ENCODE measurements at regions not wholly inside any gene's neighbourhood (a gene's known extent, or its start where the extent isn't known, plus 50 kb on each side); places are given as distances from the start of the nearest gene placed in this dataset.
"Not testable (repeated sequence)": the region's sequence is repeated elsewhere in the genome, so short reads cannot be mapped to it uniquely, and the experiment has no call there.

GRCh38 chr2:89026296-89026695 is 334.8 kb downstream of the RPIA start:
- DNase-seq = not testable (repeated sequence)

GRCh38 chr2:89027115-89027514 is 335.6 kb downstream of the RPIA start:
- DNase-seq = not testable (repeated sequence)

- not testable (repeated sequence) for DNase-seq
These were observed 336.1 kb downstream of the RPIA start for GRCh38 chr2:89027536-89027935.

- DNase-seq = not testable (repeated sequence)
These were observed 337.8 kb downstream of the RPIA start for GRCh38 chr2:89029257-89029656.

GRCh38 chr2:89048138-89049066 is 356.9 kb downstream of the RPIA start:
- DNase-seq = not testable (repeated sequence)

GRCh38 chr2:89058616-89059015 is 367.1 kb downstream of the RPIA start:
- DNase-seq = not testable (repeated sequence)

GRCh38 chr2:89061174-89061573 is 369.7 kb downstream of the RPIA start:
- DNase-seq = not testable (repeated sequence)

GRCh38 chr2:89076771-89077170 is 385.3 kb downstream of the RPIA start:
- DNase-seq = not testable (repeated sequence)

- DNase-seq = not testable (repeated sequence)
These were observed 401.4 kb downstream of the RPIA start for GRCh38 chr2:89092911-89093310.

- DNase-seq = not testable (repeated sequence)
These were observed 403.6 kb downstream of the RPIA start for GRCh38 chr2:89095060-89095459.

GRCh38 chr2:89102587-89102986 is 411.1 kb downstream of the RPIA start:
- not testable (repeated sequence) for DNase-seq

GRCh38 chr2:89106369-89107019 is 415.0 kb downstream of the RPIA start:
- not testable (repeated sequence) for DNase-seq

GRCh38 chr2:89112434-89112833 is 421.0 kb downstream of the RPIA start:
- DNase-seq = not testable (repeated sequence)

- DNase-seq = not testable (repeated sequence)
These were observed 421.8 kb downstream of the RPIA start for GRCh38 chr2:89113286-89113685.

GRCh38 chr2:89129440-89129839 is 438.0 kb downstream of the RPIA start:
- not testable (repeated sequence) for DNase-seq

GRCh38 chr2:89130665-89131308 is 439.3 kb downstream of the RPIA start:
- DNase-seq = not testable (repeated sequence)

GRCh38 chr2:89142959-89143358 is 451.5 kb downstream of the RPIA start:
- DNase-seq = not testable (repeated sequence)

GRCh38 chr2:89145342-89145741 is 453.9 kb downstream of the RPIA start:
- DNase-seq = not testable (repeated sequence)

GRCh38 chr2:89148256-89148655 is 456.8 kb downstream of the RPIA start:
- DNase-seq = not testable (repeated sequence)

- not testable (repeated sequence) for DNase-seq
These were observed 460.2 kb downstream of the RPIA start for GRCh38 chr2:89151699-89152098.

- not testable (repeated sequence) for DNase-seq
These were observed 461.0 kb downstream of the RPIA start for GRCh38 chr2:89152501-89152900.

- DNase-seq = not testable (repeated sequence)
These were observed 461.7 kb downstream of the RPIA start for GRCh38 chr2:89153210-89153609.

GRCh38 chr2:89154247-89154682 is 462.8 kb downstream of the RPIA start:
- DNase-seq = not testable (repeated sequence)
